CD4-positive, alpha-beta memory T cell (primary cell): ENCODE measurements at regions not wholly inside any gene's neighbourhood (a gene's known extent, or its start where the extent isn't known, plus 50 kb on each side); places are given as distances from the start of the nearest gene placed in this dataset.

Source experiments
- CTCF ChIA-PET: fragments of 350-600 bp; sonication (Branson Sonifier 250); formaldehyde crosslinking; loops from one replicate; lab custom pipeline; 2021; ENCODE audit warnings: inconsistent platforms; ENCODE audit not compliant: partially characterized antibody; lab: Charles Lee
- POLR2A ChIA-PET: fragments of 350-600 bp; sonication (Branson Sonifier 250); formaldehyde crosslinking; loops from one replicate; lab custom pipeline; 2021; ENCODE audit not compliant: partially characterized antibody; lab: Charles Lee
- DNase-seq, 5 donors: peaks; one replicate each; pipeline versions ENCODE4 v3.0.0 to v3.0.0-alpha.2; 2020 to 2022; ENCODE audit warnings: mixed read lengths in 1 of 5
- H3K27ac ChIP-seq: one replicate; pipeline ENCODE4 v1.7.0; 2013; ENCODE audit warnings: low read depth, low read length
- H3K27me3 ChIP-seq: 2 replicates; pipeline ENCODE4 v1.7.0; 2013; ENCODE audit warnings: mild to moderate bottlenecking, low read length, moderate library complexity; ENCODE audit not compliant: insufficient read depth
- H3K36me3 ChIP-seq: 2 replicates; pipeline ENCODE4 v1.7.0; 2013; ENCODE audit warnings: mild to moderate bottlenecking, low read length, moderate library complexity; ENCODE audit not compliant: insufficient read depth
- H3K4me1 ChIP-seq: 2 replicates; pipeline ENCODE4 v1.7.0; 2013; ENCODE audit warnings: mild to moderate bottlenecking, low read length, moderate library complexity; ENCODE audit not compliant: insufficient read depth
- H3K4me3 ChIP-seq, 2 donors: one replicate each; pipeline ENCODE4 v1.7.0; 2013; ENCODE audit warnings: low read length in 2 of 2, mild to moderate bottlenecking in 1 of 2
- H3K9me3 ChIP-seq, 2 donors: one replicate each; pipeline ENCODE4 v1.7.0; 2013; ENCODE audit warnings: low read length in 2 of 2, control low read depth in 1 of 2; ENCODE audit not compliant: control insufficient read depth in 1 of 2
- H3K27ac Mint-ChIP-seq, 7 donors: one replicate each; pipeline ENCODE4 v1.8.0; 2020 to 2021; ENCODE audit warnings: mixed read lengths in 7 of 7, mild to moderate bottlenecking in 6 of 7, inconsistent platforms in 3 of 7, moderate library complexity in 3 of 7
- H3K27me3 Mint-ChIP-seq, 2 donors: one replicate each; pipeline ENCODE4 v1.8.0; 2020 to 2021; ENCODE audit warnings: mixed read lengths in 2 of 2
- H3K36me3 Mint-ChIP-seq, 2 donors: one replicate each; pipeline ENCODE4 v1.8.0; 2020 to 2021; ENCODE audit warnings: mixed read lengths in 2 of 2, inconsistent platforms in 1 of 2, mild to moderate bottlenecking in 1 of 2
- H3K4me1 Mint-ChIP-seq, 4 donors: one replicate each; pipeline ENCODE4 v1.8.0; 2020 to 2021; ENCODE audit warnings: mixed read lengths in 4 of 4, mild to moderate bottlenecking in 1 of 4
- H3K4me3 Mint-ChIP-seq, 8 donors: one replicate each; pipeline ENCODE4 v1.8.0; 2020 to 2021; ENCODE audit warnings: mixed read lengths in 8 of 8, mild to moderate bottlenecking in 7 of 8, moderate library complexity in 6 of 8, inconsistent platforms in 3 of 8
- H3K9me3 Mint-ChIP-seq, 8 donors: one replicate each; pipeline ENCODE4 v1.8.0; 2020 to 2021; ENCODE audit warnings: mixed read lengths in 8 of 8, mild to moderate bottlenecking in 5 of 8, inconsistent platforms in 3 of 8, moderate library complexity in 1 of 8
- intact Hi-C: fragments of 100-400 bp; cut with micrococcal nuclease; formaldehyde crosslinking; loops from one replicate; pipeline ENCODE4 v1.15.1; 2023

GRCh38 chr2:23148342-23148741, 236.6 kb upstream of the KLHL29 start:
- no peak overlapping the region for H3K27ac ChIP-seq
- Mint-ChIP-seq H3K27ac (no peak overlapping the region), H3K36me3 (no peaks in the 10 kb centered on the region), H3K27me3 (peaks cover 5 to 8% of the 10 kb centered on the region in 2 donors), H3K9me3 (peaks cover 0 to 2% (median 0%) of the 10 kb centered on the region in 8 donors), H3K4me1 (no peaks in the 10 kb centered on the region), H3K4me3 (no peak overlapping the region)
- no peaks in the 10 kb centered on the region for H3K4me1 ChIP-seq
- no peaks in the 10 kb centered on the region for H3K36me3 ChIP-seq
- ChIA-PET CTCF (no interaction called here), POLR2A (no interaction called here)
- H3K9me3 ChIP-seq: no peaks in the 10 kb centered on the region
- no peak overlapping the region for H3K4me3 ChIP-seq
- intact Hi-C loops: no loop called here
- DNase-seq: no peak
- H3K27me3 ChIP-seq: no peaks in the 10 kb centered on the region

- no peak overlapping the region for H3K4me3 Mint-ChIP-seq
- H3K4me3 ChIP-seq: no peak overlapping the region
- H3K27me3 ChIP-seq: no peaks in the 10 kb centered on the region
- no peaks in the 10 kb centered on the region for H3K4me1 ChIP-seq
- H3K36me3 Mint-ChIP-seq: no peaks in the 10 kb centered on the region
- CTCF ChIA-PET: no interaction called here
- H3K27ac Mint-ChIP-seq: no peak overlapping the region
- intact Hi-C loops: no loop called here
- H3K9me3 Mint-ChIP-seq: peaks cover 0 to 2% (median 0%) of the 10 kb centered on the region in 8 donors
- DNase-seq: no peak
- H3K27ac ChIP-seq: no peak overlapping the region
- POLR2A ChIA-PET: no interaction called here
- peaks cover 5 to 8% of the 10 kb centered on the region in 2 donors for H3K27me3 Mint-ChIP-seq
- H3K4me1 Mint-ChIP-seq: no peaks in the 10 kb centered on the region
- no peaks in the 10 kb centered on the region for H3K36me3 ChIP-seq
- H3K9me3 ChIP-seq: no peaks in the 10 kb centered on the region
Observed at GRCh38 chr2:23149777-23150176, 235.2 kb upstream of the KLHL29 start.

DNA sequence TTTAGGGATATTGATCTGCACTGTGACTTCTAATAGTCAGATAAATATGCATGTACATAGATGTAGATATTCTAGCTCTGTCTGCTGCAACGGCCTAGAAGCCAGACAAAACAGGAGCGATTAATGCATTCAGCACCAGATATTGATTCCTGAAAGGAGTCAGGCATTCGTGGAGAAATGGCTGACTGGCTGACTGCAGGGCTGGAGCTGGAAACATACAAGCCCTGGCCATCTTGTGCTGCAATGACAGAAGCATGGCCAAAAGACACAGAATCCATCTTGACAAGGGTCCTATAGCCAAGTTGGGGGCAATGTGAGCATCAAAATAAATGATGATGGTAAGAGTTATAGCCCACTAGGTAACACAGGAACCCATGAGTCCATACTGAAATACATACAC, 231.5 kb upstream of the KLHL29 start:
- Histone ChIP-seq H3K4me3 (no peak overlapping the region), H3K9me3 (no peaks in the 10 kb centered on the region), H3K27me3 (no peaks in the 10 kb centered on the region), H3K27ac (no peak overlapping the region), H3K4me1 (no peaks in the 10 kb centered on the region), H3K36me3 (no peaks in the 10 kb centered on the region)
- Mint-ChIP-seq H3K27me3 (peaks cover 5 to 8% of the 10 kb centered on the region in 2 donors), H3K36me3 (no peaks in the 10 kb centered on the region), H3K4me1 (no peaks in the 10 kb centered on the region), H3K9me3 (no peaks in the 10 kb centered on the region), H3K4me3 (no peak overlapping the region), H3K27ac (no peak overlapping the region)
- ChIA-PET CTCF (no interaction called here), POLR2A (no interaction called here)
- DNase-seq: no peak
- intact Hi-C loops: no loop called here

- Histone ChIP-seq H3K4me3 (no peak overlapping the region), H3K27ac (no peak overlapping the region), H3K36me3 (no peaks in the 10 kb centered on the region), H3K4me1 (no peaks in the 10 kb centered on the region), H3K27me3 (no peaks in the 10 kb centered on the region), H3K9me3 (no peaks in the 10 kb centered on the region)
- no peak overlapping the region for H3K27ac Mint-ChIP-seq
- no peak overlapping the region for H3K4me3 Mint-ChIP-seq
- DNase-seq: no peak
- intact Hi-C loops: no loop called here
- ChIA-PET POLR2A (no interaction called here), CTCF (no interaction called here)
- H3K4me1 Mint-ChIP-seq: no peaks in the 10 kb centered on the region
- H3K9me3 Mint-ChIP-seq: no peaks in the 10 kb centered on the region
- peaks cover 2 to 3% of the 10 kb centered on the region in 2 donors for H3K27me3 Mint-ChIP-seq
- no peaks in the 10 kb centered on the region for H3K36me3 Mint-ChIP-seq
Observed at GRCh38 chr2:23155022-23155421, 230.0 kb upstream of the KLHL29 start.

DNA sequence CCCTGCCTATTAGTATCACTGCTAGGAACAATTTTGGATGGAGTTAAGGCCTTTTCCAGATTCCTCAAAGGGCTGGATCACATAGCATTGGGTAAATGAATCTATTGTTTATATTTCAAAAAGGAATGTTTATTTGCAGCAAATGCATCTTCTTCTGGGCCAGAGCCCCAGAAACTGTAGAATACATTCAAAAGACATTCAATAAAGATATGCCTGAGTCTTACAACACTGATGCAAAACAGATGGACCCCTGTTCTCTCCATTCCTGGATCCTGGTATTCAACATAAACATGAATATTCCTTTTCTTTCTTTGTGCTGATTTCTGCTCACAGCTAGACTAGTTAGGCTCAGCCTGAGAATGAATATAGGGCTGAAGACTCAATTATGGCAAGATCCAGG, 227.2 kb upstream of the KLHL29 start:
- Histone ChIP-seq H3K4me1 (no peaks in the 10 kb centered on the region), H3K27me3 (no peaks in the 10 kb centered on the region), H3K4me3 (no peak overlapping the region), H3K36me3 (no peaks in the 10 kb centered on the region), H3K9me3 (no peaks in the 10 kb centered on the region), H3K27ac (no peak overlapping the region)
- no peak overlapping the region for H3K27ac Mint-ChIP-seq
- DNase-seq: no peak
- no peaks in the 10 kb centered on the region for H3K9me3 Mint-ChIP-seq
- intact Hi-C loops: no loop called here
- H3K4me1 Mint-ChIP-seq: no peaks in the 10 kb centered on the region
- CTCF ChIA-PET: no interaction called here
- H3K36me3 Mint-ChIP-seq: no peaks in the 10 kb centered on the region
- no peaks in the 10 kb centered on the region for H3K27me3 Mint-ChIP-seq
- H3K4me3 Mint-ChIP-seq: no peak overlapping the region
- POLR2A ChIA-PET: no interaction called here

DNA sequence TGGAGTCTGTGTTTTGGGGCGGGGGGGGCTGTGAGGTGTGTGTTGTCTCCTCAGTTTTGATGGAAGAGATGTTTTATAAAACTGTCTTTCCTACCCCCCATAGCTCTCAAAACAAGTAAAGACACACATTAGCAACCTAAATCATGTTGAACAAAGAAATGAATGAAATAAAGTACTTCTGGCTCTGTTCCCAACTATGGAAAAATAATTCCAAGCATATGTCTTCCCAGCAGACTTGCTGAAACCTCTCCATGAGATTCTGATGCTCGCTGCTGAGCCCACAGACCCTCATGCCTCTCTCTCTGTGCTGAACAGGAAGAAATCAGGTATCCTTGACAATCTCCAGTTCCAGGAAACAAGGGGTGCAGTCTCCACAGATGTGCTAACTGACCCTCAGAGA, 226.7 kb upstream of the KLHL29 start:
- Mint-ChIP-seq H3K36me3 (no peaks in the 10 kb centered on the region), H3K27me3 (no peaks in the 10 kb centered on the region), H3K4me1 (no peaks in the 10 kb centered on the region), H3K9me3 (no peaks in the 10 kb centered on the region), H3K27ac (no peak overlapping the region), H3K4me3 (no peak overlapping the region)
- Histone ChIP-seq H3K27ac (no peak overlapping the region), H3K36me3 (no peaks in the 10 kb centered on the region), H3K9me3 (no peaks in the 10 kb centered on the region), H3K4me1 (no peaks in the 10 kb centered on the region), H3K27me3 (no peaks in the 10 kb centered on the region), H3K4me3 (no peak overlapping the region)
- ChIA-PET POLR2A (no interaction called here), CTCF (no interaction called here)
- DNase-seq: no peak
- intact Hi-C loops: no loop called here

GRCh38 chr2:23159746-23160405, 225.1 kb upstream of the KLHL29 start:
- intact Hi-C loops: no loop called here
- Mint-ChIP-seq H3K36me3 (no peaks in the 10 kb centered on the region), H3K27ac (no peak overlapping the region), H3K27me3 (peaks cover 0 to 2% of the 10 kb centered on the region in 2 donors), H3K4me3 (no peak overlapping the region), H3K4me1 (no peaks in the 10 kb centered on the region), H3K9me3 (no peaks in the 10 kb centered on the region)
- Histone ChIP-seq H3K4me1 (no peaks in the 10 kb centered on the region), H3K36me3 (no peaks in the 10 kb centered on the region), H3K27me3 (no peaks in the 10 kb centered on the region), H3K4me3 (no peak overlapping the region), H3K27ac (no peak overlapping the region), H3K9me3 (no peaks in the 10 kb centered on the region)
- no peak for DNase-seq
- POLR2A ChIA-PET: no interaction called here
- CTCF ChIA-PET: no interaction called here

DNA sequence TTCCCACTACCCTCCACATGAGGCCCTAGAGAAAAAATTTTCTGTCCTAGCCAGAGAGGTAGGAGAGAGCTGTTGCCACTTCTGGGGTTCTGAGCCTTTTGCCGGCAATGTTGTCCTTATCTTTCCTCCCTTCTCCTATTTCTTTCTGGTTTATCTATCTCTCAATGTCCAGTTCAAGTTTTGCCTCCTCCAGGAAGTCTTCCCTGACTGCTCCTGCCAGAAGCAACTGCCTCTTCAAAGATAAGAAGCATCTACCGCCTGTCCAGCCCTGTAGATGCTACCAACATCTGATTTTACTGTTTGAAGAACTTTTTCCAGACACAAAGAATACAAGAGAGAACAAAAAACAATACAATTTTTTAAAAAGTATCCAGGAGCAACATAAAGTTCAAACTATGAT, 220.8 kb upstream of the KLHL29 start:
- Histone ChIP-seq H3K4me1 (no peaks in the 10 kb centered on the region), H3K4me3 (no peak overlapping the region), H3K27ac (no peak overlapping the region), H3K27me3 (no peaks in the 10 kb centered on the region), H3K9me3 (no peaks in the 10 kb centered on the region), H3K36me3 (no peaks in the 10 kb centered on the region)
- Mint-ChIP-seq H3K4me3 (no peak overlapping the region), H3K27ac (no peak overlapping the region), H3K9me3 (peaks cover 0 to 2% (median 0%) of the 10 kb centered on the region in 8 donors), H3K27me3 (peaks cover 0 to 6% of the 10 kb centered on the region in 2 donors), H3K4me1 (no peaks in the 10 kb centered on the region), H3K36me3 (no peaks in the 10 kb centered on the region)
- POLR2A ChIA-PET: no interaction called here
- CTCF ChIA-PET: no interaction called here
- intact Hi-C loops: no loop called here
- DNase-seq: no peak
